Fibroblast of the aortic adventitia (primary cell): ENCODE measurements at regions not wholly inside any gene's neighbourhood (a gene's known extent, or its start where the extent isn't known, plus 50 kb on each side); places are given as distances from the start of the nearest gene placed in this dataset. TPM values are rescaled to one million over a fixed set of nuclear protein-coding genes. Genes with fewer than 3 reads are reported as not detected.

ENCODE experiments used
- DNase-seq: peaks from one replicate; pipeline ENCODE4 v3.0.0-alpha.2; 2010; ENCODE audit warnings: low read depth
- H3K4me3 ChIP-seq: 2 replicates; pipeline ENCODE4 v1.5.1; 2011; ENCODE audit warnings: low read depth, mild to moderate bottlenecking, control low read depth, low read length, moderate library complexity
- CTCF ChIP-seq: IDR thresholded peaks from 2 replicates; pipeline ENCODE4 v1.5.1; 2011; ENCODE audit warnings: mild to moderate bottlenecking, low read length, control low read depth, inconsistent platforms; ENCODE audit not compliant: insufficient read depth
- small RNA-seq: library from RNA; depleted of rRNA; stranded (forward); fragments of <200 nt; gene quantifications from one replicate; pipeline ENCODE3, GENCODE V24; 2012

DNA sequence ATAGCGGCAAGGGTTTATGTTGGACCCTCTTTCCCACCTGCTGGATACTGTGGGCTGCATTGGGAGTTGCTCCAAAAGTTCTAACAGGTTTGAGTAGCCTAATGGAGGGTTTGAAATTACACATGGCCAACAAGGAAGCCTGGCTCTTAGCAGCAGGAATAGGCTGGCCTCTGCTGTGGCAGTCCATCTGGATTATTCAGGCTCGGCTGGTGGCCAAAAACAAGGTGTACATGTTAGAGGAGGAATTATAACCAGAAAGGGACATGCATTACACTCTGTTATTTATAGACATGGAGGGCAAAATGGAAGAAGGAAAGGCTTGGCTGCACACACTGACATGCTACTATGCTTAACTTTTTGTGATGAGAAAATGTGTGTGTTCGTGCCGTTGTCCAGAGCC lies 61.1 kb upstream of the NRXN1 start:
- DNase-seq: no peak
- TF ChIP-seq CTCF: no peak
- no peak overlapping the region for H3K4me3 ChIP-seq

GRCh38 chr2:51085420-51086068 lies 53.6 kb upstream of the NRXN1 start:
- H3K4me3 ChIP-seq: no peak overlapping the region
- no peak for DNase-seq
- no peak for TF ChIP-seq CTCF

DNA sequence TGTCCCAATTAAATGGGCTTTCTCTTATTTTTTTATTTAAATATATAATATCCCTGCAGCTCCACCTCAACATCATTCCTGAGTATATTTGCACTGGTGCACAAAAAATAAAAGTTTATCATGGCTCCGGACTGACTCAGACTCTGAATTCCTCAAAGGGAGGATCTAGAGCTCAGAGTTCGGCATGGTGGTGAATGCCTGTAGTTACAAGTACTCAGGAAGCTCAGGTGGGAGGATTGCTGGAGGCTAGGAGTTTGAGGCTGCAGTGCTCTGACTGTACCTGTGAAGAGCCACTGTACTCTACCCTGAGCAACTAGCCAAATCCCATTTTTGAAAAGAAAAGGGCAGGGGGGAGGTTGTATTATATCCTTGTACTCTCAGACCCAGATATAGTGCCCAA lies 52.8 kb upstream of the NRXN1 start:
- DNase-seq: no peak
- no peak for TF ChIP-seq CTCF
- no peak overlapping the region for H3K4me3 ChIP-seq

Small RNAs in the stretch of these regions (small RNA-seq; reads per million reads assigned to genes)
- gene AC010967.3 (not detected), gene AC069157.1 (not detected), gene AC097463.2 (not detected), gene CRYGGP (not detected), gene MIR4431 (not detected), gene RF00019 (not detected), gene RF00424 (not detected), gene RNU6-997P (not detected)
